ENCODE measurements at regions not wholly inside any gene's neighbourhood (a gene's known extent, or its start where the extent isn't known, plus 50 kb on each side); places are given as distances from the start of the nearest gene placed in this dataset.

DNA sequence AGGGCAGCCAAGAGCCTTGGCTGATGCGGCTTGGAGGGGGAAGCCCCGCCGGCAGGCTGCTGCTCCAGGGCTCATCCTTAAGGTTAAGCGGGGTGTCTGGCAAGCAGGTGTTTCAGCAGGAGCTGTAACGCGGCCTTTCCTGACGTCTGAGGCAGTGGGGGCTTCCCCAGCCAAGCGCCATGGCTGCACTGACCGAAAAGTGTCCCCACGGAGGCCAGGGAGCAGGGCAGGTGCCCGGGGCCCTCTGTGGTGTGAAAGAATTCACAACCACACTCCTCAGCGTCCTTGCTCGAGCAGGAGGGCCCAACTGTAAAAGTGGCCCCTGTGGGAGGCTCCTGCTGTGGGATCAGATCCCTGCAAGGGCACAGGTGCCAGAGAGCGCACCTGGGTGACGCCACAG, 79.2 kb downstream of the DHCR7 start:
- DNase-seq (ENCODE audit: low spot score): no peak
- no peak overlapping the region for H3K4me3 ChIP-seq

More for the DNA sequence above, 79.2 kb downstream of the DHCR7 start:
- no peak for TF ChIP-seq JUNB (IDR thresholded peaks at IDR 0.05; ENCODE audit: unreplicated experiment)
- TF ChIP-seq ZNF331 (CRISPR knock-in tag; IDR thresholded peaks at IDR 0.05; ENCODE audit: low read depth): no peak
- no peak for TF ChIP-seq EZH2phosphoT487 (IDR thresholded peaks at IDR 0.05; ENCODE audit: unreplicated experiment)
- TF ChIP-seq CREB1 (CRISPR knock-in tag; IDR thresholded peaks at IDR 0.05; ENCODE audit: low read depth): no peak
- TF ChIP-seq, protein P1, sequence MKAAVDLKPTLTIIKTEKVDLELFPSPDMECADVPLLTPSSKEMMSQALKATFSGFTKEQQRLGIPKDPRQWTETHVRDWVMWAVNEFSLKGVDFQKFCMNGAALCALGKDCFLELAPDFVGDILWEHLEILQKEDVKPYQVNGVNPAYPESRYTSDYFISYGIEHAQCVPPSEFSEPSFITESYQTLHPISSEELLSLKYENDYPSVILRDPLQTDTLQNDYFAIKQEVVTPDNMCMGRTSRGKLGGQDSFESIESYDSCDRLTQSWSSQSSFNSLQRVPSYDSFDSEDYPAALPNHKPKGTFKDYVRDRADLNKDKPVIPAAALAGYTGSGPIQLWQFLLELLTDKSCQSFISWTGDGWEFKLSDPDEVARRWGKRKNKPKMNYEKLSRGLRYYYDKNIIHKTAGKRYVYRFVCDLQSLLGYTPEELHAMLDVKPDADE (IDR thresholded peaks at IDR 0.05): no peak
- TF ChIP-seq, protein P2, sequence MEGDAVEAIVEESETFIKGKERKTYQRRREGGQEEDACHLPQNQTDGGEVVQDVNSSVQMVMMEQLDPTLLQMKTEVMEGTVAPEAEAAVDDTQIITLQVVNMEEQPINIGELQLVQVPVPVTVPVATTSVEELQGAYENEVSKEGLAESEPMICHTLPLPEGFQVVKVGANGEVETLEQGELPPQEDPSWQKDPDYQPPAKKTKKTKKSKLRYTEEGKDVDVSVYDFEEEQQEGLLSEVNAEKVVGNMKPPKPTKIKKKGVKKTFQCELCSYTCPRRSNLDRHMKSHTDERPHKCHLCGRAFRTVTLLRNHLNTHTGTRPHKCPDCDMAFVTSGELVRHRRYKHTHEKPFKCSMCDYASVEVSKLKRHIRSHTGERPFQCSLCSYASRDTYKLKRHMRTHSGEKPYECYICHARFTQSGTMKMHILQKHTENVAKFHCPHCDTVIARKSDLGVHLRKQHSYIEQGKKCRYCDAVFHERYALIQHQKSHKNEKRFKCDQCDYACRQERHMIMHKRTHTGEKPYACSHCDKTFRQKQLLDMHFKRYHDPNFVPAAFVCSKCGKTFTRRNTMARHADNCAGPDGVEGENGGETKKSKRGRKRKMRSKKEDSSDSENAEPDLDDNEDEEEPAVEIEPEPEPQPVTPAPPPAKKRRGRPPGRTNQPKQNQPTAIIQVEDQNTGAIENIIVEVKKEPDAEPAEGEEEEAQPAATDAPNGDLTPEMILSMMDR (conservative IDR thresholded peaks at IDR 0.05; ENCODE audit: low read depth in 2 of 2): no peak
- no peak for TF ChIP-seq ZNF114 (CRISPR knock-in tag; IDR thresholded peaks at IDR 0.05)
- TF ChIP-seq, protein P3, sequence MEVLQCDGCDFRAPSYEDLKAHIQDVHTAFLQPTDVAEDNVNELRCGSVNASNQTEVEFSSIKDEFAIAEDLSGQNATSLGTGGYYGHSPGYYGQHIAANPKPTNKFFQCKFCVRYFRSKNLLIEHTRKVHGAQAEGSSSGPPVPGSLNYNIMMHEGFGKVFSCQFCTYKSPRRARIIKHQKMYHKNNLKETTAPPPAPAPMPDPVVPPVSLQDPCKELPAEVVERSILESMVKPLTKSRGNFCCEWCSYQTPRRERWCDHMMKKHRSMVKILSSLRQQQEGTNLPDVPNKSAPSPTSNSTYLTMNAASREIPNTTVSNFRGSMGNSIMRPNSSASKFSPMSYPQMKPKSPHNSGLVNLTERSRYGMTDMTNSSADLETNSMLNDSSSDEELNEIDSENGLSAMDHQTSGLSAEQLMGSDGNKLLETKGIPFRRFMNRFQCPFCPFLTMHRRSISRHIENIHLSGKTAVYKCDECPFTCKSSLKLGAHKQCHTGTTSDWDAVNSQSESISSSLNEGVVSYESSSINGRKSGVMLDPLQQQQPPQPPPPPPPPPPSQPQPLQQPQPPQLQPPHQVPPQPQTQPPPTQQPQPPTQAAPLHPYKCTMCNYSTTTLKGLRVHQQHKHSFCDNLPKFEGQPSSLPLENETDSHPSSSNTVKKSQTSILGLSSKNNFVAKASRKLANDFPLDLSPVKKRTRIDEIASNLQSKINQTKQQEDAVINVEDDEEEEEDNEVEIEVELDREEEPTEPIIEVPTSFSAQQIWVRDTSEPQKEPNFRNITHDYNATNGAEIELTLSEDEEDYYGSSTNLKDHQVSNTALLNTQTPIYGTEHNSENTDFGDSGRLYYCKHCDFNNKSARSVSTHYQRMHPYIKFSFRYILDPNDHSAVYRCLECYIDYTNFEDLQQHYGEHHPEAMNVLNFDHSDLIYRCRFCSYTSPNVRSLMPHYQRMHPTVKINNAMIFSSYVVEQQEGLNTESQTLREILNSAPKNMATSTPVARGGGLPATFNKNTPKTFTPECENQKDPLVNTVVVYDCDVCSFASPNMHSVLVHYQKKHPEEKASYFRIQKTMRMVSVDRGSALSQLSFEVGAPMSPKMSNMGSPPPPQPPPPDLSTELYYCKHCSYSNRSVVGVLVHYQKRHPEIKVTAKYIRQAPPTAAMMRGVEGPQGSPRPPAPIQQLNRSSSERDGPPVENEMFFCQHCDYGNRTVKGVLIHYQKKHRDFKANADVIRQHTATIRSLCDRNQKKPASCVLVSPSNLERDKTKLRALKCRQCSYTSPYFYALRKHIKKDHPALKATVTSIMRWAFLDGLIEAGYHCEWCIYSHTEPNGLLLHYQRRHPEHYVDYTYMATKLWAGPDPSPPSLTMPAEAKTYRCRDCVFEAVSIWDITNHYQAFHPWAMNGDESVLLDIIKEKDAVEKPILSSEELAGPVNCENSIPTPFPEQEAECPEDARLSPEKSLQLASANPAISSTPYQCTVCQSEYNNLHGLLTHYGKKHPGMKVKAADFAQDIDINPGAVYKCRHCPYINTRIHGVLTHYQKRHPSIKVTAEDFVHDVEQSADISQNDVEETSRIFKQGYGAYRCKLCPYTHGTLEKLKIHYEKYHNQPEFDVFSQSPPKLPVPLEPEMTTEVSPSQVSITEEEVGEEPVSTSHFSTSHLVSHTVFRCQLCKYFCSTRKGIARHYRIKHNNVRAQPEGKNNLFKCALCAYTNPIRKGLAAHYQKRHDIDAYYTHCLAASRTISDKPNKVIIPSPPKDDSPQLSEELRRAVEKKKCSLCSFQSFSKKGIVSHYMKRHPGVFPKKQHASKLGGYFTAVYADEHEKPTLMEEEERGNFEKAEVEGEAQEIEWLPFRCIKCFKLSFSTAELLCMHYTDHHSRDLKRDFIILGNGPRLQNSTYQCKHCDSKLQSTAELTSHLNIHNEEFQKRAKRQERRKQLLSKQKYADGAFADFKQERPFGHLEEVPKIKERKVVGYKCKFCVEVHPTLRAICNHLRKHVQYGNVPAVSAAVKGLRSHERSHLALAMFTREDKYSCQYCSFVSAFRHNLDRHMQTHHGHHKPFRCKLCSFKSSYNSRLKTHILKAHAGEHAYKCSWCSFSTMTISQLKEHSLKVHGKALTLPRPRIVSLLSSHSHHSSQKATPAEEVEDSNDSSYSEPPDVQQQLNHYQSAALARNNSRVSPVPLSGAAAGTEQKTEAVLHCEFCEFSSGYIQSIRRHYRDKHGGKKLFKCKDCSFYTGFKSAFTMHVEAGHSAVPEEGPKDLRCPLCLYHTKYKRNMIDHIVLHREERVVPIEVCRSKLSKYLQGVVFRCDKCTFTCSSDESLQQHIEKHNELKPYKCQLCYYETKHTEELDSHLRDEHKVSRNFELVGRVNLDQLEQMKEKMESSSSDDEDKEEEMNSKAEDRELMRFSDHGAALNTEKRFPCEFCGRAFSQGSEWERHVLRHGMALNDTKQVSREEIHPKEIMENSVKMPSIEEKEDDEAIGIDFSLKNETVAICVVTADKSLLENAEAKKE (CRISPR knock-in tag; IDR thresholded peaks at IDR 0.05): no peak
- no peak for TF ChIP-seq POLR2AphosphoS5 (IDR thresholded peaks at IDR 0.05; ENCODE audit: low read depth)
- TF ChIP-seq STAT1 (IDR thresholded peaks at IDR 0.05; ENCODE audit: unreplicated experiment): no peak
- H3K27ac ChIP-seq (ENCODE audit: low read depth): no peak overlapping the region
- no peaks in the 10 kb centered on the region for H3K9me2 ChIP-seq (ENCODE audit: insufficient read depth)
- no peak for ATAC-seq
- no peaks in the 10 kb centered on the region for H3K79me2 ChIP-seq (replicated peaks; ENCODE audit: insufficient read depth)
- H3K4me2 ChIP-seq: no peak overlapping the region
- H3F3A ChIP-seq (replicated peaks; ENCODE audit: low read depth): no peaks in the 10 kb centered on the region
- no peaks in the 10 kb centered on the region for H4K20me1 ChIP-seq (replicated peaks; ENCODE audit: insufficient read depth)
- peaks cover 6% of the 10 kb centered on the region for H3K4me1 ChIP-seq (ENCODE audit: insufficient read depth)
- H3K27me3 ChIP-seq (ENCODE audit: insufficient read depth): no peaks in the 10 kb centered on the region
- H3K27me3 Mint-ChIP-seq (ENCODE audit: insufficient read depth, low read depth, poor library complexity): peaks cover 6% of the 10 kb centered on the region
- H3K36me3 Mint-ChIP-seq (ENCODE audit: low read depth): no peaks in the 10 kb centered on the region
- peaks cover 17% of the 10 kb centered on the region for H3K4me1 Mint-ChIP-seq
- no peaks in the 10 kb centered on the region; the same call in 2 of the 3 replicates for H3K9me3 Mint-ChIP-seq
- no peak overlapping the region for H2AFZ ChIP-seq
- no peak overlapping the region for H3K4me3 Mint-ChIP-seq
- H3K27ac Mint-ChIP-seq: no peak overlapping the region
- no peaks in the 10 kb centered on the region for H3K36me3 ChIP-seq (ENCODE audit: insufficient read depth)

Measured in GM23338 (cell line).